ENCODE measurements at regions not wholly inside any gene's neighbourhood (a gene's known extent, or its start where the extent isn't known, plus 50 kb on each side); places are given as distances from the start of the nearest gene placed in this dataset.
"Not testable (repeated sequence)": the region's sequence is repeated elsewhere in the genome, so short reads cannot be mapped to it uniquely, and the experiment has no call there.

GRCh38 chr6:140566781-140567277 is 1192.4 kb upstream of the CITED2 start:
- DNase-seq (ENCODE audit: low read depth in 1 of 2, low spot score in 1 of 2) = no peak

DNA sequence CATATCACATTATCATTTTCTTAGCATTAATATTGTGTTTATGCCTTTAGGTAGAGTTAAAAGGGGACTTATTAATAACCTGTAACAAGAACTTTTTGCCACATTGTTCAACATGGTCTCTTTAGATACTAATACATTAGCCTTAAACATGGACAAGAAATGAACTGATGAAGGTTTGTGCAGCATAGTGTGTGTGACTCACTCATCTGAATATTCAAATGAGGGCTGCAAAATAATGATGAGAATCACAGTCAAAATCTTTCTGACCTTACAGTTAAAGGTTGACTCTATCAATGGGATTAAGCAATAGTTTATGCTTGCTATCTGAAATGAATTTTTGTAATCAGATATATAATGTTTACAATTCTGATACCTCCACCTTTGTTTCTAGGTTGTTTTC is 1189.3 kb upstream of the CITED2 start:
- DNase-seq (ENCODE audit: low read depth in 1 of 2, low spot score in 1 of 2) = no peak

DNA sequence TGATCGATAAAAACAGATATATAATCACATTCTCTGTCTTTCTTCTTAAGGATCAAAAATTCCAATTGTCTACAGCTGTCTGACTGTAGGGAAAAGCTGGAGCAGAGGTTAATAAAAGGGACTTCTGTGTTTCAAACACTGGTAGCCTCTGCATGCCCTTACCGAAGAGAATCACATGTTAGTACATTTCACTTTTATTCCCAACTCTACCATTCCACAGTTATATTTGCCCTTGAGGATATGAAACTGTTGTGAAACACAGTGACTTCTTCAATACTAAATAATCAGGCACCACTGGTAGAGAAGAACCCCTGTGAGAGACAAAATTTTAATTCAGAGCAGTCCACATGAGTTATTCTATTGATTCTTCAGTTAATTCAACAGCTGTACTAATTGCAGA is 1187.3 kb upstream of the CITED2 start:
- DNase-seq (ENCODE audit: low read depth in 1 of 2, low spot score in 1 of 2) = no peak

DNA sequence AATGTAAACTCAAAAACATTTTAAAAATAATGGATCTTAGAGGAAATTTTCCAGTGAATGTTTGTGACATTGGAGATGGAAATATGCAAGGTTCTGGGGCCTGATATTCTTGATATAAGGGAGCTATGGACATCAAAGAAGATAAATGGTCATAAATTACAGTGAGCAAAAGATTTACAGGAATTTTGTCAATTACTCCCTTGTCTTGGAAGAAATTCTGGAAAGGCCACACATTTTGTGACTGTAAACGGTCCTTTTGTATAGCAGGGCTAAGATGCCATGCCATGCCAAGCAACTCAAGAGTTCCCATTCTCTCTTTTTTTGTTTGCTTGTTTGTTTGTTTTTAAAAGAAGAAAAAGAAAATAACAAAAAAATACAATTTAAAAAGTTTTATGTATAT is 1186.2 kb upstream of the CITED2 start:
- no peak for DNase-seq (ENCODE audit: low read depth in 1 of 2, low spot score in 1 of 2)

GRCh38 chr6:140559458-140559857 is 1185.0 kb upstream of the CITED2 start:
- DNase-seq (ENCODE audit: low read depth in 1 of 2, low spot score in 1 of 2) = no peak

DNA sequence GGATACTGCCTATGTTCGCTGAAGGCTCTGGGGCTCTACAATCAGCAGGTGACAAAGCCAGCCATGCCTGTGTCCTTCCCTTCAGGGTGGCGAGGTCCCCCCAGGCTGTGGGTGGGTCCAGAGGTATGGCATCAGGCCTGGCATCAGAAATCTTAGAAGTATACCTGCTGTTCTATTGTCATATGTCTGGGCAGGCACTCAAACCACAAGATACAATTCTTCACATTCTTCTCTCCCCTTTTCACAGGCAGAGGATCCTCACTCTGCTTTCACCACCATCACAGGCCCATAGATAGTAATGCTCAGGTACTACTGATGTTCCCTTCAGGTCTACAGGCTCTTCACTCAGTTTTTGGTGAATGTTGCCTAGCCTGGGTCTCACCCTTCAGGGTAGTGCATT is 1180.0 kb upstream of the CITED2 start:
- DNase-seq (ENCODE audit: low read depth in 1 of 2, low spot score in 1 of 2) = no peak

- DNase-seq (ENCODE audit: low read depth in 1 of 2, low spot score in 1 of 2) = no peak
These were observed 1173.9 kb upstream of the CITED2 start for GRCh38 chr6:140548366-140548765.

GRCh38 chr6:140546640-140547039 is 1172.2 kb upstream of the CITED2 start:
- DNase-seq (ENCODE audit: low read depth in 1 of 2, low spot score in 1 of 2) = no peak

DNA sequence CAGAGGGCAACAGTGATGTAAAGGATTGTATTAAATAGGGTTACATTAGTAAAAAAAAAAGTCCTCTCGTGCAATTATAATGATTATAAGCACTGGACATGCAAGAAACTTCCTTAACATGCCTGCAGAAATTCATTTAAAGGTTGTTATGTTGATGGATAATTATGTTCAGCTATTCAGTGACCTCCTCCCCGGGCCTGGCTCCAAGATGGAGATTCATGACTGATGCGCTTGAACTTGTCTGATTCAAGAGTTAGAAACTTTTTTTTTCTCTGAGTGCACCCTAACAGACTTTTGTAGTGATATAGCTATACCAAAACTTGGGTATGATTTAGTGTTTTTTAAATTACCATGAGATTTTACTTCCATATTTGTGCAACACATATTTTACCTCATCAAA is 1170.0 kb upstream of the CITED2 start:
- no peak for DNase-seq (ENCODE audit: low read depth in 1 of 2, low spot score in 1 of 2)

DNA sequence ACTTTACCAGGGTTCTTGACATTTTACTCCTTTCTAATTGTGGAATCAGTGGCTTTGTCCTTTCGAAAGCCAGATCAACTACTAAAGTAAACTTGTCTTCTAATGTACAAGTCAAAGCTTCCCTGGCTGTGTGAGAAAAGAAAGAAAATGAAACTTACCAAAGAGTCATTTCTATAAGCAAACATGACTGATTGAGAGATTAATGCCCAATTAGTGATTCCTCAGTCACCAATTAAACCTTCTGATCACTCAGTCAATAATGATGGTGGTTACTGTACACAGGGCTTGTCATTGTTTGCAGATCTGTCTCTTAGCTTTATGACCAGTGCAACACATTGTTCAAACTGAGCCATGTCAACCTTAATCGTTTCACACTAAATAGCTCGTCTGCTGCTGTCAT is 1168.4 kb upstream of the CITED2 start:
- no peak for DNase-seq (ENCODE audit: low read depth in 1 of 2, low spot score in 1 of 2)

- DNase-seq (ENCODE audit: low read depth in 1 of 2, low spot score in 1 of 2) = no peak
These were observed 1166.8 kb upstream of the CITED2 start for GRCh38 chr6:140541288-140541687.

DNA sequence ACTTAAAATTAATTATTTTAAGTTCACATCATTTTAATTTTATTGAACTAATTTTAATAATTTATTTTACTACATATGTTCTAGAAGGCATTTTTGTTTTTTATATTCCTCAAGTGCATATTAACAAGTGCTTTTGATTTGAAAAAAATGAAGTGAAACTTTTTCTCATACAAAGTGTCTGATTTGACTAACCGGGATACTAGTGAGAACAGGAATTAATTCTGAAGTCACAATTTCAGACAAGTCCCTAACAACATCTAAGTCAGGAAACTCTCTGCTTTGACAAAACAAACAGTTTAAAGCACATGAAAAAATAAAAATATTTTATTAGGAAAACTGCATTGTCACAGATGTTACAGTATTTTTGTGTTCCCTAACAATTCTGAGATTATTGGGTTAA is 1166.3 kb upstream of the CITED2 start:
- no peak for DNase-seq (ENCODE audit: low read depth in 1 of 2, low spot score in 1 of 2)

- DNase-seq (ENCODE audit: low read depth in 1 of 2, low spot score in 1 of 2) = no peak
These were observed 1164.5 kb upstream of the CITED2 start for GRCh38 chr6:140538926-140539325.

- DNase-seq (ENCODE audit: low read depth in 1 of 2, low spot score in 1 of 2) = no peak
These were observed 1163.6 kb upstream of the CITED2 start for GRCh38 chr6:140537834-140538705.

DNA sequence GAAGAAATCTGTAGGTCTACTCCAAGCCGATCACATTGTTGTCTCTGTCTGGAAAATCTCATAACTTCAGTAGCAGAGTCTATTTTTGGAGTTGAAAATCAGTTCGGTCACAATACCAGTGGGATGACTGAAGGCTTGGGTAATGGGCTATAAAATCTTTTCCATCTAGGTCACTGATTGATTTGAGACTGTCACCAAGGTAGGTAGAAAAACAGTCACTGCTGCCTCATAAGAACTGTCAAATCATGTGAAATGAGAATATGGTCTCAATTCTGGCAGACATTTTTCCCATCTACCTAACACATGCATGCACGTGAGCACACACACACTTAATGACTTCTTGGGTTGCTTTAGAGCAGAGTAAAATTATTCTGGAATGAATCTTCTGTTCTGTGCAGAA is 1162.8 kb upstream of the CITED2 start:
- no peak for DNase-seq (ENCODE audit: low read depth in 1 of 2, low spot score in 1 of 2)

- no peak for DNase-seq (ENCODE audit: low read depth in 1 of 2, low spot score in 1 of 2)
These were observed 1161.1 kb upstream of the CITED2 start for GRCh38 chr6:140535511-140535910.

GRCh38 chr6:140533526-140533925 is 1159.1 kb upstream of the CITED2 start:
- no peak for DNase-seq (ENCODE audit: low read depth in 1 of 2, low spot score in 1 of 2)

- DNase-seq (ENCODE audit: low read depth in 1 of 2, low spot score in 1 of 2) = no peak
These were observed 1130.3 kb upstream of the CITED2 start for GRCh38 chr6:140504776-140505175.

GRCh38 chr6:140500849-140501248 is 1126.4 kb upstream of the CITED2 start:
- DNase-seq (ENCODE audit: low read depth in 1 of 2, low spot score in 1 of 2) = no peak

DNA sequence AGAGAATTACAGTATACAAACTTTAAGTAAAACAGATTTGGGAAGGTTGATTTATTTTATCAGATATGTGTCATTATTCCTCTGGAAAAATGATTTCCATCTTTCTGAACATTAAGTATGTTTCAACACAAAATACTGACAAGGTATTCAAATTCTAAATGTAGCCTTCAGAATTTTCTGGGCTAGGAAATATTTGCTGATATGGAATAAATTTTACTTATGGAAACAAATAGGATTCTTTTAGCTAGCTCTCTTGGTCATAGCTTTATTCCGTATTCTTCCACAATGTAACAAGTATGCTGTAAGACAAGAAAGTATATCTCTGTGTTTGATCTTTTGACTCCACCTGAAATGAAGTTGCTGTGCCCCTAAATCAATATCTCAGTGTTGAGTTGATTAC is 1125.2 kb upstream of the CITED2 start:
- no peak for DNase-seq (ENCODE audit: low read depth in 1 of 2, low spot score in 1 of 2)

DNA sequence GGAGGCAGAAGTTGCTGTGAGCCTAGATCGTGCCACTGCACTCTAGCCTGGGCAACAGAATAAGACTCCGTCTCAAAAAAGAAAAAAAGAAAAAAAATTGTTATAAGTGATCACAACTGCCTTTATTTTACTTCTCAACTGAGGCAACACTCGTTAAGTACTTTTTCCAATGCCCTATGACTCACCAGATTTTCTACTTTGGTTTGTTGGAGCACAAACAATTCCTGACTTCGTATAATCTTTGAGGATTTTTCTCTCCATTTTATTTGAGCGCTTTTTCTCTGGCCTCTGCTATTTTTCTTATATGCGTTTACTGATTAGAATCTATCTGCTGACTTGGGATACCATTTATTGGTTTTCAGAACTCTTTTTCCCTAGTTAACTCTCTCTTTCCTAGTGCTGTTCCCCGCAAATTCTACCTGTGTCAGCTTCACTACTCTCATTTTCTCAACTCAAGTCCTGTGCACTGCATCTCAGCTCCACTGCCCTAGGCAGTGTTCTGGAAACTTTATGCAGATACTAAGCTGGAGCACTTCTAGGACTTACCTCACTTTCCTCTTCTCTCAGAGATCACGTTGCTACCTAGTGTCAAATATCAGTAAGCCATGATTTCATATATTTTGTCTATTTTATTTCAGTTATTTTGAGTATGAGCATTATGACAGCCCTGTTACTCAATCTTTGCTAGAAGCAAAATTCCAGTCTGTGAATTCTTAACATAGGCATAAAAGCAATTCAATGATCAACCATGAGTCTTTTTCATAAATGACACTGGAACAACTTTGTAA is 1120.1 kb upstream of the CITED2 start:
- no peak for DNase-seq (ENCODE audit: low read depth in 1 of 2, low spot score in 1 of 2)

DNA sequence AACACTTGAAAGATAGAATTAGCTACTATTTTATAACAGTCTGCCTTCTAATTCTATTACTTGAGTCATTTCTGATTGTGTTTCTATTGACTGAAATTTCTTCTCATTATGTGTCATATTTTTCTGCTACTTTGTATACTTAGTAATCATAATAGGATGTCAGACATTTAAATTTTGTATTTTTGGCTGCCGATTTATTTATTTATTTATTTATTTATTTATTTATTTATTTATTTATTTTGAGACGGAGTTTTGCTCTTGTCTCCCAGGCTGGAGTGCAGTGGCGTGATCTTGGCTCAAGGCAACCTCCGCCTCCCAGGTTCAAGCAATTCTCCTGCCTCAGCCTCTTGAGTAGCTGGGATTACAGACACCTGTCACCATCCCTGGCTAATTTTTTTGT is 1119.0 kb upstream of the CITED2 start:
- DNase-seq (ENCODE audit: low read depth in 1 of 2, low spot score in 1 of 2) = not testable (repeated sequence)
